ENCODE measurements at regions not wholly inside any gene's neighbourhood (a gene's known extent, or its start where the extent isn't known, plus 50 kb on each side); places are given as distances from the start of the nearest gene placed in this dataset.

DNA sequence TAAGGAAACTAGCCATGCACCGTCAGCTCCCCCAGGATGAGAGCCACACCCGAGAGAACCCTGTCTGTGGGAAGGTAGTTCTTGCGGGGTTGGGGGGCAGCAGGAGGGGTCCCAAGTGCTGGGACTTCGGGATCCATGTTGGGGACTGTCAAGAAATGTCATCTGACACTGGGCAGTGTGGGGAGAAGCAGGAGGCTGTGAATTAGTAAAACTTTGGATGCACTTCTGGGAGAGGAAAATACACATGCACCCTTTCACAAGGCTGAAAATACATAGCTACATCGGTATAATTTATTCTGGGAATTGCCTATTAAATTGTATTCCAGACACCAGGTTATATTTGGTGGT is 109.6 kb upstream of the RPS23 start (continued):
- TF ChIP-seq, protein P1, sequence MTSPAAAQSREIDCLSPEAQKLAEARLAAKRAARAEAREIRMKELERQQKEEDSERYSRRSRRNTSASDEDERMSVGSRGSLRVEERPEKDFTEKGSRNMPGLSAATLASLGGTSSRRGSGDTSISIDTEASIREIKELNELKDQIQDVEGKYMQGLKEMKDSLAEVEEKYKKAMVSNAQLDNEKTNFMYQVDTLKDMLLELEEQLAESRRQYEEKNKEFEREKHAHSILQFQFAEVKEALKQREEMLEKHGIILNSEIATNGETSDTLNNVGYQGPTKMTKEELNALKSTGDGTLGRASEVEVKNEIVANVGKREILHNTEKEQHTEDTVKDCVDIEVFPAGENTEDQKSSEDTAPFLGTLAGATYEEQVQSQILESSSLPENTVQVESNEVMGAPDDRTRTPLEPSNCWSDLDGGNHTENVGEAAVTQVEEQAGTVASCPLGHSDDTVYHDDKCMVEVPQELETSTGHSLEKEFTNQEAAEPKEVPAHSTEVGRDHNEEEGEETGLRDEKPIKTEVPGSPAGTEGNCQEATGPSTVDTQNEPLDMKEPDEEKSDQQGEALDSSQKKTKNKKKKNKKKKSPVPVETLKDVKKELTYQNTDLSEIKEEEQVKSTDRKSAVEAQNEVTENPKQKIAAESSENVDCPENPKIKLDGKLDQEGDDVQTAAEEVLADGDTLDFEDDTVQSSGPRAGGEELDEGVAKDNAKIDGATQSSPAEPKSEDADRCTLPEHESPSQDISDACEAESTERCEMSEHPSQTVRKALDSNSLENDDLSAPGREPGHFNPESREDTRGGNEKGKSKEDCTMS (CRISPR knock-in tag; conservative IDR thresholded peaks at IDR 0.05): no peak
- TF ChIP-seq, protein P2, sequence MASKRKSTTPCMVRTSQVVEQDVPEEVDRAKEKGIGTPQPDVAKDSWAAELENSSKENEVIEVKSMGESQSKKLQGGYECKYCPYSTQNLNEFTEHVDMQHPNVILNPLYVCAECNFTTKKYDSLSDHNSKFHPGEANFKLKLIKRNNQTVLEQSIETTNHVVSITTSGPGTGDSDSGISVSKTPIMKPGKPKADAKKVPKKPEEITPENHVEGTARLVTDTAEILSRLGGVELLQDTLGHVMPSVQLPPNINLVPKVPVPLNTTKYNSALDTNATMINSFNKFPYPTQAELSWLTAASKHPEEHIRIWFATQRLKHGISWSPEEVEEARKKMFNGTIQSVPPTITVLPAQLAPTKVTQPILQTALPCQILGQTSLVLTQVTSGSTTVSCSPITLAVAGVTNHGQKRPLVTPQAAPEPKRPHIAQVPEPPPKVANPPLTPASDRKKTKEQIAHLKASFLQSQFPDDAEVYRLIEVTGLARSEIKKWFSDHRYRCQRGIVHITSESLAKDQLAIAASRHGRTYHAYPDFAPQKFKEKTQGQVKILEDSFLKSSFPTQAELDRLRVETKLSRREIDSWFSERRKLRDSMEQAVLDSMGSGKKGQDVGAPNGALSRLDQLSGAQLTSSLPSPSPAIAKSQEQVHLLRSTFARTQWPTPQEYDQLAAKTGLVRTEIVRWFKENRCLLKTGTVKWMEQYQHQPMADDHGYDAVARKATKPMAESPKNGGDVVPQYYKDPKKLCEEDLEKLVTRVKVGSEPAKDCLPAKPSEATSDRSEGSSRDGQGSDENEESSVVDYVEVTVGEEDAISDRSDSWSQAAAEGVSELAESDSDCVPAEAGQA (IDR thresholded peaks at IDR 0.05; ENCODE audit: low read depth): no peak
- TF ChIP-seq, protein P2 (CRISPR knock-in tag; IDR thresholded peaks at IDR 0.05; ENCODE audit: borderline replicate concordance): no peak
- no peak for TF ChIP-seq HMG20A (CRISPR knock-in tag; IDR thresholded peaks at IDR 0.05; ENCODE audit: borderline replicate concordance)
- TF ChIP-seq, protein P3, sequence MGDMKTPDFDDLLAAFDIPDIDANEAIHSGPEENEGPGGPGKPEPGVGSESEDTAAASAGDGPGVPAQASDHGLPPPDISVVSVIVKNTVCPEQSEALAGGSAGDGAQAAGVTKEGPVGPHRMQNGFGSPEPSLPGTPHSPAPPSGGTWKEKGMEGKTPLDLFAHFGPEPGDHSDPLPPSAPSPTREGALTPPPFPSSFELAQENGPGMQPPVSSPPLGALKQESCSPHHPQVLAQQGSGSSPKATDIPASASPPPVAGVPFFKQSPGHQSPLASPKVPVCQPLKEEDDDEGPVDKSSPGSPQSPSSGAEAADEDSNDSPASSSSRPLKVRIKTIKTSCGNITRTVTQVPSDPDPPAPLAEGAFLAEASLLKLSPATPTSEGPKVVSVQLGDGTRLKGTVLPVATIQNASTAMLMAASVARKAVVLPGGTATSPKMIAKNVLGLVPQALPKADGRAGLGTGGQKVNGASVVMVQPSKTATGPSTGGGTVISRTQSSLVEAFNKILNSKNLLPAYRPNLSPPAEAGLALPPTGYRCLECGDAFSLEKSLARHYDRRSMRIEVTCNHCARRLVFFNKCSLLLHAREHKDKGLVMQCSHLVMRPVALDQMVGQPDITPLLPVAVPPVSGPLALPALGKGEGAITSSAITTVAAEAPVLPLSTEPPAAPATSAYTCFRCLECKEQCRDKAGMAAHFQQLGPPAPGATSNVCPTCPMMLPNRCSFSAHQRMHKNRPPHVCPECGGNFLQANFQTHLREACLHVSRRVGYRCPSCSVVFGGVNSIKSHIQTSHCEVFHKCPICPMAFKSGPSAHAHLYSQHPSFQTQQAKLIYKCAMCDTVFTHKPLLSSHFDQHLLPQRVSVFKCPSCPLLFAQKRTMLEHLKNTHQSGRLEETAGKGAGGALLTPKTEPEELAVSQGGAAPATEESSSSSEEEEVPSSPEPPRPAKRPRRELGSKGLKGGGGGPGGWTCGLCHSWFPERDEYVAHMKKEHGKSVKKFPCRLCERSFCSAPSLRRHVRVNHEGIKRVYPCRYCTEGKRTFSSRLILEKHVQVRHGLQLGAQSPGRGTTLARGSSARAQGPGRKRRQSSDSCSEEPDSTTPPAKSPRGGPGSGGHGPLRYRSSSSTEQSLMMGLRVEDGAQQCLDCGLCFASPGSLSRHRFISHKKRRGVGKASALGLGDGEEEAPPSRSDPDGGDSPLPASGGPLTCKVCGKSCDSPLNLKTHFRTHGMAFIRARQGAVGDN (CRISPR knock-in tag; IDR thresholded peaks at IDR 0.05): peak; percentile 38; the same call in 1 of the 2 replicates
- TF ChIP-seq, protein P4, sequence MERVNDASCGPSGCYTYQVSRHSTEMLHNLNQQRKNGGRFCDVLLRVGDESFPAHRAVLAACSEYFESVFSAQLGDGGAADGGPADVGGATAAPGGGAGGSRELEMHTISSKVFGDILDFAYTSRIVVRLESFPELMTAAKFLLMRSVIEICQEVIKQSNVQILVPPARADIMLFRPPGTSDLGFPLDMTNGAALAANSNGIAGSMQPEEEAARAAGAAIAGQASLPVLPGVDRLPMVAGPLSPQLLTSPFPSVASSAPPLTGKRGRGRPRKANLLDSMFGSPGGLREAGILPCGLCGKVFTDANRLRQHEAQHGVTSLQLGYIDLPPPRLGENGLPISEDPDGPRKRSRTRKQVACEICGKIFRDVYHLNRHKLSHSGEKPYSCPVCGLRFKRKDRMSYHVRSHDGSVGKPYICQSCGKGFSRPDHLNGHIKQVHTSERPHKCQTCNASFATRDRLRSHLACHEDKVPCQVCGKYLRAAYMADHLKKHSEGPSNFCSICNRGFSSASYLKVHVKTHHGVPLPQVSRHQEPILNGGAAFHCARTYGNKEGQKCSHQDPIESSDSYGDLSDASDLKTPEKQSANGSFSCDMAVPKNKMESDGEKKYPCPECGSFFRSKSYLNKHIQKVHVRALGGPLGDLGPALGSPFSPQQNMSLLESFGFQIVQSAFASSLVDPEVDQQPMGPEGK (CRISPR knock-in tag; IDR thresholded peaks at IDR 0.05): peak; percentile 35; the same call in 1 of the 2 replicates

All from HepG2 (cell line).